Vagina (tissue), 2 donors: ENCODE measurements at regions not wholly inside any gene's neighbourhood (a gene's known extent, or its start where the extent isn't known, plus 50 kb on each side); places are given as distances from the start of the nearest gene placed in this dataset.

Source experiments
- DNase-seq, 2 donors: peaks; one replicate each; pipeline ENCODE4 v3.0.0-alpha.2; 2017; ENCODE audit errors: extremely low spot score in 2 of 2
- H3K27ac ChIP-seq: fragments of 200-600 bp; sonication (generic); one replicate; pipeline ENCODE4 v1.5.1; 2019
- H3K27me3 ChIP-seq: fragments of 200-600 bp; sonication (generic); one replicate; pipeline ENCODE4 v1.5.1; 2019
- H3K36me3 ChIP-seq, 2 donors: fragments of 200-600 bp; sonication (generic); one replicate each; pipeline ENCODE4 v1.5.1; 2017 to 2019
- H3K4me1 ChIP-seq: fragments of 200-600 bp; sonication (generic); one replicate; pipeline ENCODE4 v1.5.1; 2019
- H3K4me3 ChIP-seq, 2 donors: fragments of 200-600 bp; sonication (generic); 1 replicate in 1 of 2; 2 replicates in 1 of 2; pipeline ENCODE4 v1.5.1; 2016 to 2019
- H3K9me3 ChIP-seq: fragments of 200-600 bp; sonication (generic); one replicate; pipeline ENCODE4 v1.5.1; 2019
- POLR2A ChIP-seq, 2 donors: fragments of 450-650 bp; IDR thresholded peaks; one replicate each; pipeline ENCODE4 v1.6.1; 2017; ENCODE audit warnings: antibody characterized with exemption in 2 of 2, mild to moderate bottlenecking in 2 of 2, moderate library complexity in 2 of 2
- POLR2AphosphoS5 ChIP-seq, 2 donors: sonication (generic); formaldehyde crosslinking; IDR thresholded peaks; one replicate each; pipeline ENCODE4 v1.9.0; 2017; ENCODE audit warnings: antibody characterized with exemption in 2 of 2, mild to moderate bottlenecking in 2 of 2, low read depth in 1 of 2; ENCODE audit not compliant: insufficient read depth in 1 of 2
- intact Hi-C: fragments of 100-400 bp; cut with DNase I; formaldehyde crosslinking; loops from one replicate; pipeline ENCODE4 v1.15.1; 2023
- TF ChIP-seq, protein P1 (sequence below), 3 experiments: fragments of 450-650 bp in 2 of 3; fragments of 200-600 bp in 1 of 3; sonication (generic) in 1 of 3; IDR thresholded peaks; one replicate each; pipeline ENCODE4 v1.5.1; 2017 to 2019; ENCODE audit warnings: antibody characterized with exemption in 3 of 3, mild to moderate bottlenecking in 2 of 3, moderate library complexity in 2 of 3

DNA sequence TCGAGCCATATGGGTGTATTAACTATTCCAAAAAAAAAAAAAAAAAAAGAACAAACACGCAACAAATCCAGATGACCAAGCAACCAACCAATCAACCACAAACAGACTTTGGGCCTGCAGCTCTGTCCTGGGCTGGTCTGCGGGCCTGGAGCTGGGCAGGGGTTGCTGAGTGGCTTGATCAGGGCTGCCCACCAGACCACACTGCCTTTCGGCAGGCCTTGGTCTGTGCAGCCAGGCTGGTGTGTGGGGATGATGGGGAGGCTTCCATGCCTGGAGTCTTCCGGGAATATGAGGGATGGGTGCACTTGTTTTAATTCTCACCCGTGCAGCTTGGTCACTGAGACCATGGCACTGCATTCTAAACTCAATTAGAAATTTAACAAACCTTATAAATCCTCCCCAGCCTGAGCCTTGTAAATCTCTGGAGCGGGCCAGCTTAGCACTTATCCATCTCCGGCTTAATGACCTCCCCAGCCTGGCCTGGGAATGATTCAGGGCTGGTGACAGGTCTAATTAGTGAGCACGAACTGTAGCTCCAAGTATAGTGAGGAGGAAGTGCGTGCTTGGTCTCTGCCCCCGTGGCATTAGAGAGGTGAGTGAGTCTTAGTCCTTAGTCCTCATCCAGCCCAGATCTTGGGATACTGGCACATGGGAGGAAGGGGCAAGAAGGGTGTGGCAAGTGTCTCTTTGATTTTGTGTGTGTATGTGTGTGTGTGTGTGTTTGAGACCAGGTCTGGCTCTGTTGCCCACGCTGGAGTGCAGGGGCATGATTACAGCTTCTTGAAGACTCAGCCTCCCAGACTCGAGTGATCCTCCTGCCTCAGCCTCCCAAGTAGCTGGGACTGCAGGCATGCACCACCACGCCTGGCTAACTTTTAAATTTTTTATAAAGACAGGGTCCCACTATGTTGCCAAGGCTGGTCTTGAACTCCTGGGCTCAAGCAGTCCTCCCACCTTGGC lies 74.6 kb upstream of the CSF3R start:
- DNase-seq: no peak
- no peak overlapping the region for H3K4me3 ChIP-seq
- no peaks in the 10 kb centered on the region for H3K4me1 ChIP-seq
- intact Hi-C loops: no loop called here
- no peaks in the 10 kb centered on the region for H3K27me3 ChIP-seq
- TF ChIP-seq POLR2AphosphoS5 (IDR thresholded peaks at IDR 0.05; ENCODE audit: insufficient read depth in 1 of 2, low read depth in 1 of 2) (no peak), POLR2A (IDR thresholded peaks at IDR 0.05) (no peak)
- TF ChIP-seq, protein P1, sequence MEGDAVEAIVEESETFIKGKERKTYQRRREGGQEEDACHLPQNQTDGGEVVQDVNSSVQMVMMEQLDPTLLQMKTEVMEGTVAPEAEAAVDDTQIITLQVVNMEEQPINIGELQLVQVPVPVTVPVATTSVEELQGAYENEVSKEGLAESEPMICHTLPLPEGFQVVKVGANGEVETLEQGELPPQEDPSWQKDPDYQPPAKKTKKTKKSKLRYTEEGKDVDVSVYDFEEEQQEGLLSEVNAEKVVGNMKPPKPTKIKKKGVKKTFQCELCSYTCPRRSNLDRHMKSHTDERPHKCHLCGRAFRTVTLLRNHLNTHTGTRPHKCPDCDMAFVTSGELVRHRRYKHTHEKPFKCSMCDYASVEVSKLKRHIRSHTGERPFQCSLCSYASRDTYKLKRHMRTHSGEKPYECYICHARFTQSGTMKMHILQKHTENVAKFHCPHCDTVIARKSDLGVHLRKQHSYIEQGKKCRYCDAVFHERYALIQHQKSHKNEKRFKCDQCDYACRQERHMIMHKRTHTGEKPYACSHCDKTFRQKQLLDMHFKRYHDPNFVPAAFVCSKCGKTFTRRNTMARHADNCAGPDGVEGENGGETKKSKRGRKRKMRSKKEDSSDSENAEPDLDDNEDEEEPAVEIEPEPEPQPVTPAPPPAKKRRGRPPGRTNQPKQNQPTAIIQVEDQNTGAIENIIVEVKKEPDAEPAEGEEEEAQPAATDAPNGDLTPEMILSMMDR (IDR thresholded peaks at IDR 0.05): no peak
- H3K36me3 ChIP-seq: no peaks in the 10 kb centered on the region
- H3K9me3 ChIP-seq: no peaks in the 10 kb centered on the region
- H3K27ac ChIP-seq: no peak overlapping the region

- DNase-seq: no peak
- Histone ChIP-seq H3K4me3 (no peak overlapping the region), H3K36me3 (no peaks in the 10 kb centered on the region), H3K27me3 (no peaks in the 10 kb centered on the region), H3K4me1 (no peaks in the 10 kb centered on the region), H3K9me3 (no peaks in the 10 kb centered on the region), H3K27ac (no peak overlapping the region)
- TF ChIP-seq POLR2A (IDR thresholded peaks at IDR 0.05): no peak
- TF ChIP-seq, protein P1 (IDR thresholded peaks at IDR 0.05): no peak
- intact Hi-C loops: no loop called here
Measured at GRCh38 chr1:36555041-36555440, 72.3 kb upstream of the CSF3R start.

DNA sequence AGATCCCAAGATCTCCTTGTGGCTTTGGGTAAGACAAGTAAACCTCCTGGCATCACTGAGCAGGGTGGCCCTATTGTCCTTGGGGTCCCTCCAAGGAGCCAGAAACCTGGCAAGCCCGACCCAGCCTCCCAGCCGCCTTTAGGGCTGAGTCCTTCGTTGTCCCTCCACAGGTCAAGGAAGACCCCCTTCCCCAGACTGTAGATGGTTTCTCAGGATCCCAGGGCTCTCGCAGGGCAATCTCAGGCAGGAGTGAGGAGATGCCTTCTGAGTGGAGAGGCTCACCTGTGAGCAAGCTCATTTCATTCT lies 71.6 kb upstream of the CSF3R start:
- Histone ChIP-seq H3K27me3 (no peaks in the 10 kb centered on the region), H3K4me3 (no peak overlapping the region), H3K36me3 (no peaks in the 10 kb centered on the region), H3K27ac (no peak overlapping the region), H3K4me1 (no peaks in the 10 kb centered on the region), H3K9me3 (no peaks in the 10 kb centered on the region)
- TF ChIP-seq, protein P1 (IDR thresholded peaks at IDR 0.05): no peak
- no peak for TF ChIP-seq POLR2AphosphoS5 (IDR thresholded peaks at IDR 0.05; ENCODE audit: insufficient read depth in 1 of 2, low read depth in 1 of 2)
- TF ChIP-seq POLR2A (IDR thresholded peaks at IDR 0.05): no peak
- intact Hi-C loops: no loop called here
- DNase-seq: no peak

- Histone ChIP-seq H3K4me1 (no peaks in the 10 kb centered on the region), H3K9me3 (no peaks in the 10 kb centered on the region), H3K36me3 (no peaks in the 10 kb centered on the region), H3K4me3 (no peak overlapping the region), H3K27me3 (no peaks in the 10 kb centered on the region), H3K27ac (no peak overlapping the region)
- TF ChIP-seq POLR2AphosphoS5 (IDR thresholded peaks at IDR 0.05; ENCODE audit: insufficient read depth in 1 of 2, low read depth in 1 of 2) (no peak), POLR2A (IDR thresholded peaks at IDR 0.05) (no peak)
- TF ChIP-seq, protein P1 (IDR thresholded peaks at IDR 0.05): no peak
- intact Hi-C loops: no loop called here
- no peak for DNase-seq
Measured at GRCh38 chr1:36553591-36554322, 71.0 kb upstream of the CSF3R start.
